ENCODE measurements at regions not wholly inside any gene's neighbourhood (a gene's known extent, or its start where the extent isn't known, plus 50 kb on each side); places are given as distances from the start of the nearest gene placed in this dataset.

DNA sequence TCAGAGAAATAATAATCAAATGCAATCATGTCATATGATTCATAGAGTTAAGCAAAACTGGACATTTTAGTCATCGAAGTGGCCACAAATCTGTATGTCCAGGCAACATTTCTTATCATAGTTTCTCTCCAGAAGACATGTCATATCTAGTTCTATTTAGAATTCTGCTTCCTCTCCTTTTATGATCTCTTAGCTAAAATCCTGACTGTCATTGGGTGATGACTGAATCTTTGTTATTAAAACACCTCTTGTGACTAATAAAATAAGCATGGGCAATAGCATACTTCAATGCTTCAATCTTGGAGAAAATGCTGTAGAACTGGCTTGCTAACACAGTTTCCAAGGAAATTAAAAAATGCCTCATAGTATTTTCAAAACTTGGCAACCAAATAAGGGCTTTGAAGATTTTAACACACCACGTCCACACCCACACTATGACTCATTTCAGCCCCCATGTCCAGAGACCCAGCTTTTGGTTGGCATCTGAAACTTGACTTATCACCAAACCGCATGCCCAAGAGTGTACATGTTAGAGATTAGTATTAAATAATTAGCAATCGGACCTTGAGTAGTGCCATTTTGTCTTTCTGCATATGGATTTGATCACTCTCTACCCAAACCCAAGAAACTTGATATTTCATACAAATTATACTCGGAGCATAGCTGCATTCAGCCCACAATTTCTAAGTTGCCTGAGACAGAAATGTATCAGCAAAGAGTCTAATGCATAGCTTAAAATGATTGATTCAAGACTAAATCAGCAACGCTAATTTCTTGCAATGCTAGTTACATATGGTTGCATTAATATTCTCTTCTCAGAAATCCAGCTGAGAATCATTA, 106.5 kb upstream of the ETAA1 start:
- peak overlapping the region; percentile 100 for H3K27ac ChIP-seq (ENCODE audit: low read depth, low read length)

DNA sequence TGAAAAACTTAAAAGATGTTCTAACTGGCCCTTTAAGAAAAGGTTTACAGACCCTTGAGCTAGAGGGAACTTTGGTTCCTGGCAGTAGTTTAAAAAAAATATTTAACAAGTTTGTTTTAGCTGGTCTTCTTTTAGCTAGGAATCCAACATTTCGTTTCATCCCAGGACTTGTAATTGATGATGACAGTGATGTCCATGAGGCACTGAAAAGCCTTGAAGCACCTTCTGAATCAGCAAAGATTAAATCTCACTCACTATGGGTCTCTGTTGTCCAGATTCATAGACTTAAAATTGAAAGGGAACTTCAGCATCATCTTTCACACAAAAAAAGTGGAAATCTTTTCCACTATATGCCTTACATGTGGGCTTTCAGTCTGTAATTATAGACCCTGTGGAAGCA, 102.9 kb upstream of the ETAA1 start:
- Histone ChIP-seq H3K4me1 (ENCODE audit: control insufficient read depth, insufficient read depth, low read length, unreplicated experiment) (peaks cover 33% of the 10 kb centered on the region), H3K27ac (ENCODE audit: low read depth, low read length) (no peak overlapping the region), H3K79me2 (ENCODE audit: control insufficient read depth, insufficient read depth, low read length, unreplicated experiment) (no peaks in the 10 kb centered on the region), H3K27me3 (ENCODE audit: insufficient read depth, low read length) (no peaks in the 10 kb centered on the region), H3K4me3 (ENCODE audit: low read depth, low read length) (no peak overlapping the region), H2AFZ (ENCODE audit: low read length, unreplicated experiment) (no peak overlapping the region), H3K36me3 (ENCODE audit: insufficient read depth, low read length) (no peaks in the 10 kb centered on the region)

More for the DNA sequence above, 106.5 kb upstream of the ETAA1 start:
- Histone ChIP-seq H3K36me3 (ENCODE audit: insufficient read depth, low read length) (no peaks in the 10 kb centered on the region), H3K4me3 (ENCODE audit: low read depth, low read length) (peak overlapping the region; percentile 17; the same call in 1 of the 2 replicates), H3K79me2 (ENCODE audit: control insufficient read depth, insufficient read depth, low read length, unreplicated experiment) (no peaks in the 10 kb centered on the region), H2AFZ (ENCODE audit: low read length, unreplicated experiment) (peak overlapping the region; percentile 2), H3K27me3 (ENCODE audit: insufficient read depth, low read length) (no peaks in the 10 kb centered on the region), H3K4me1 (ENCODE audit: control insufficient read depth, insufficient read depth, low read length, unreplicated experiment) (peaks cover 42% of the 10 kb centered on the region)

DNA sequence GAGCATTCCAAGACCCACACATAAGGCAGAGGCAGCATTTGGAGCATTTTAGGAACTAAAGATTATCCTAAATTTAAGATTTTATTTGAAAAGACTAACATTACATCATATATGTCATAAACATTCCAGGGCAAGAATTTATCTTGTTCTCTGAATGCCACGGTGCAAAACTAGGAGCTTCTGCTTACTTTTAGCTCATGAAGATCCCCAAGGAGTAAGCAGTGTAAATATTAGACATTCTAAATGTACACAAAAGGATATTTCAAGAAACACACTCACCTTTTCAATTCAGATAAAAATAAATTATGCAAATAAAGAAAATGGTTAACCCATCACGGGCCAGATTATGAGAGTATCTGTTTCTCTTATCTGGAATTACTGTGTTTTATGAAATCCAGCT, 101.7 kb upstream of the ETAA1 start:
- H3K27ac ChIP-seq (ENCODE audit: low read depth, low read length): 0 out of 2 replicates have a peak overlapping the region, but pooled peaks have one; percentile 8

DNA sequence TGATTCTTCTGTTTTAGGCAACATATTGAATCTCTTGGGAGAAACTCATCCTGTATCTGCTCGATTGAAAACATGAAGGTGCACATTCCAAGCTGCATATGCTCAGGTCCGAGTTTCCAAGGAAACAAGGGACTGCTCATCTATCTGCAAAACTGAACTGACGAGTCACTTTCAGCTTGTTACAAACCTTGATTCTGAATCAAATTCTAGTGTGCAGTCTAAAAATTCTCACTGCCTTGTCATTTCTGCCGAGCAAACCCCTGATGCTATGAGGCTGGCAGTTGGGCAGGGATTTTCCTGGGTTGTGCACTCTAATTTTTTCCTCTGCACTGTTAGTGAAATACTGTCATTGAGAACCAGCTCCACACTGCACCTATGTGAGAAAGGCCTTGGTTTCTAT, 101.3 kb upstream of the ETAA1 start:
- Histone ChIP-seq H3K27ac (ENCODE audit: low read depth, low read length) (peak overlapping the region; percentile 21; the same call in 1 of the 2 replicates), H3K36me3 (ENCODE audit: insufficient read depth, low read length) (no peaks in the 10 kb centered on the region), H3K4me1 (ENCODE audit: control insufficient read depth, insufficient read depth, low read length, unreplicated experiment) (peaks cover 17% of the 10 kb centered on the region), H2AFZ (ENCODE audit: low read length, unreplicated experiment) (no peak overlapping the region), H3K27me3 (ENCODE audit: insufficient read depth, low read length) (no peaks in the 10 kb centered on the region), H3K79me2 (ENCODE audit: control insufficient read depth, insufficient read depth, low read length, unreplicated experiment) (no peaks in the 10 kb centered on the region), H3K4me3 (ENCODE audit: low read depth, low read length) (no peak overlapping the region)

More for the DNA sequence above, 101.7 kb upstream of the ETAA1 start:
- H3K4me1 ChIP-seq (ENCODE audit: control insufficient read depth, insufficient read depth, low read length, unreplicated experiment): peaks cover 22% of the 10 kb centered on the region
- H3K27me3 ChIP-seq (ENCODE audit: insufficient read depth, low read length): no peaks in the 10 kb centered on the region
- H3K79me2 ChIP-seq (ENCODE audit: control insufficient read depth, insufficient read depth, low read length, unreplicated experiment): no peaks in the 10 kb centered on the region
- no peak overlapping the region for H2AFZ ChIP-seq (ENCODE audit: low read length, unreplicated experiment)
- H3K36me3 ChIP-seq (ENCODE audit: insufficient read depth, low read length): no peaks in the 10 kb centered on the region
- no peak overlapping the region for H3K4me3 ChIP-seq (ENCODE audit: low read depth, low read length)

DNA sequence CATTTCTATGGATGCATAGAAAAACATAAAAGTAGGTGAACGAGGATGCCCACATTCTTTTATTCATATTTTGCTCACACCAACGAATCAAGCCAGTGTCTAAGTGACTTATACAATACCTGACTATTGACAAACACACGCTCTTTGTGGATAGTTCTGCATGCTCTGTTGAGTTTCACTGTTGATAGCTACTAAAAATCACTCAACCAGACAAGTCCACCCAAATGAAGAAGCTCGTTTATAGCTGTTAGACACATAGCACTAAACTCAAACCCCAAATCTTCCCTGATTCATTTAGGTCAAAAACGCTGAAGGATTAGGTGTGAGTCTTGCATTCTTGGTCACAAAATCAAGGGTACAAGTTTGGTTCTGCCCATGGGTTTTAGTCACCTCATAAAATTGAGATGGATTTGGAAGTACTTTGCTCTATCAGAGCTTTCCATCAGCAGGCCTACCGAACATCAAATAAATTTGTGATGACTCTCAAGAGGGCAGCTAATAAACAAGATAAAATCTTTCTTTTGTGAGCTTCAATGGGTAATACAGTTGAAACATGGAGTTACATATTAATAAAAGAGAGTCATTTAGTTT, 92.7 kb upstream of the ETAA1 start:
- Histone ChIP-seq H3K4me1 (ENCODE audit: control insufficient read depth, insufficient read depth, low read length, unreplicated experiment) (peaks cover 6% of the 10 kb centered on the region), H3K4me3 (ENCODE audit: low read depth, low read length) (no peak overlapping the region), H3K27ac (ENCODE audit: low read depth, low read length) (no peak overlapping the region), H3K79me2 (ENCODE audit: control insufficient read depth, insufficient read depth, low read length, unreplicated experiment) (no peaks in the 10 kb centered on the region), H3K27me3 (ENCODE audit: insufficient read depth, low read length) (no peaks in the 10 kb centered on the region), H3K36me3 (ENCODE audit: insufficient read depth, low read length) (no peaks in the 10 kb centered on the region), H2AFZ (ENCODE audit: low read length, unreplicated experiment) (no peak overlapping the region)

DNA sequence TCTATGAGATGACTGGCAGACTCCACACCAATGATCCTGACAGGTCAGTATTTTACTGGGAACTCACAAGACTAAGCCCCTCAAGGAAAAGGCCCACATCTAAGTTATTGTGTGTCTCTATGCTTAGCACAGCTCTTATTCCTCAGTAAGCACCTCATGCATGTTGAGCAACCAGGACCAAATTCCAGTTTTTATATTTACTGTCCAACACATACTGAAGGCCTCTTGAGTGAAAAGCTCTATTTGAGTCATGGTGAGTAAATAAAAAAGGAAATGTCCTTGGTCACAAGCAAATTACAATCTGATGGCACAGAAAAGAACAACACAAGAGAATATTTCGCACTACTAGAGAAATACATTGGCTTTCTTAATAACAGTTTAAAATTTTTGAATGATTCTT, 87.9 kb upstream of the ETAA1 start:
- no peak overlapping the region for H2AFZ ChIP-seq (ENCODE audit: low read length, unreplicated experiment)
- no peaks in the 10 kb centered on the region for H3K27me3 ChIP-seq (ENCODE audit: insufficient read depth, low read length)
- no peak overlapping the region for H3K4me3 ChIP-seq (ENCODE audit: low read depth, low read length)
- H3K36me3 ChIP-seq (ENCODE audit: insufficient read depth, low read length): no peaks in the 10 kb centered on the region
- H3K27ac ChIP-seq (ENCODE audit: low read depth, low read length): peak overlapping the region; percentile 44; the same call in 1 of the 2 replicates
- H3K79me2 ChIP-seq (ENCODE audit: control insufficient read depth, insufficient read depth, low read length, unreplicated experiment): no peaks in the 10 kb centered on the region
- peaks cover 31% of the 10 kb centered on the region for H3K4me1 ChIP-seq (ENCODE audit: control insufficient read depth, insufficient read depth, low read length, unreplicated experiment)

DNA sequence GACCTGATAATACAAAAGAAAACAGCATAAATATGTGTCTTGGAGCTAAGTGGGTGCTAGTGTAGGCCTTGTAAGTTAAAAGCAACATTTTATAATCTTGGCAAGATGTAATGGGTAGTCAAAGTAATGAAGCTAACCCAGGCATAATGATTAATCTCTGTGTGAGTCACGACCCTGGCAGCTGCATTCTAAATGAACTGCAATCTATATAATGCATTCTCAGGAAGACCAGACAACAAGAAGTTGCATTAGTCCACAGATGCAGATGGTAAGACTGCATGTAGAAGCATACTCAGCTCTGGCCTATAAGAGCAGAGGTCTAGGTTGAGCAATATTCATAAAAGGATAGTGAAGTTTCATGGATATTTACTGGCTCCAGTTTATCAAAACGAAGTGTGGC, 85.6 kb upstream of the ETAA1 start:
- peak overlapping the region; percentile 55 for H3K27ac ChIP-seq (ENCODE audit: low read depth, low read length)
- no peak overlapping the region for H3K4me3 ChIP-seq (ENCODE audit: low read depth, low read length)
- H2AFZ ChIP-seq (ENCODE audit: low read length, unreplicated experiment): no peak overlapping the region
- no peaks in the 10 kb centered on the region for H3K27me3 ChIP-seq (ENCODE audit: insufficient read depth, low read length)
- no peaks in the 10 kb centered on the region for H3K36me3 ChIP-seq (ENCODE audit: insufficient read depth, low read length)
- H3K79me2 ChIP-seq (ENCODE audit: control insufficient read depth, insufficient read depth, low read length, unreplicated experiment): no peaks in the 10 kb centered on the region
- H3K4me1 ChIP-seq (ENCODE audit: control insufficient read depth, insufficient read depth, low read length, unreplicated experiment): peaks cover 31% of the 10 kb centered on the region

DNA sequence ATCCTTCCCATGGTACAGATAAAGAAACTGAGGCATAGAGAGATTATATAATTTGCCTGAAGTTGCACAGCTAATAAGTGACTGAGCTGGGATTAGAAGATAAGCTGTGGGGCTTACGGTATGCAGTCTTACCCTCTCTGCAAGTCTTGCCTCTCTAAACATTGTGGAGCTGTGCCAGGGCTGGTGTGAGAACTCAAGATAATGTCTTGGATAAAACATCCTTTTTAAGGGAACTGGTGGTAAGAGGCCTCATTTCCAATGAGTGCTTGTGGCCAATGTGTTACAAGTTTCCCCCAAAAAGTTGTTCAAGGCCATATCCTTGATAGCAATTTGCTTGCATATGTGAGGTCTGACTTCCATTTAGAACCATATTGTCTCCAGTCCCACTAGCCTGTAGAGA, 84.3 kb upstream of the ETAA1 start:
- peaks cover 31% of the 10 kb centered on the region for H3K4me1 ChIP-seq (ENCODE audit: control insufficient read depth, insufficient read depth, low read length, unreplicated experiment)
- H3K27ac ChIP-seq (ENCODE audit: low read depth, low read length): no peak overlapping the region
- no peak overlapping the region for H2AFZ ChIP-seq (ENCODE audit: low read length, unreplicated experiment)
- no peaks in the 10 kb centered on the region for H3K36me3 ChIP-seq (ENCODE audit: insufficient read depth, low read length)
- no peaks in the 10 kb centered on the region for H3K79me2 ChIP-seq (ENCODE audit: control insufficient read depth, insufficient read depth, low read length, unreplicated experiment)
- H3K4me3 ChIP-seq (ENCODE audit: low read depth, low read length): no peak overlapping the region
- H3K27me3 ChIP-seq (ENCODE audit: insufficient read depth, low read length): no peaks in the 10 kb centered on the region

DNA sequence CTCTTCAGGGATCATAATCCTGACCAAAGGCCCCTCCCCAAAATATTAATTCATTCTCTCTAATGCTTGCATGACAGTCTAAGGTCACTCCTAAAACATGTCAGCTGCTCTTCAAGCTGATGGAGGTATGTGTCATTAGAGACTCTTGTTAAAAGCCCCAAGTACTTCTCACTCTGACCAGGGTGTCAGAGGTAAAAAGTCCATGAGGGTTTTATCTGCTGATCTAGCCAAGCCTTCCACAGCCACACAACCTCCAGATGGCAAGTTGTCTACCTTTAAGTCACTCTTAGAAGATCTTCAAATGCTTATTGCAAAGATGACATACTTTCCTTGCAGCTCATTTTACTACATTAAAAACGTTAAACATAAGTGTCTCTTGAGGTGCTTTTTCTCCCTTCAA, 83.6 kb upstream of the ETAA1 start:
- Histone ChIP-seq H3K79me2 (ENCODE audit: control insufficient read depth, insufficient read depth, low read length, unreplicated experiment) (no peaks in the 10 kb centered on the region), H2AFZ (ENCODE audit: low read length, unreplicated experiment) (no peak overlapping the region), H3K4me3 (ENCODE audit: low read depth, low read length) (no peak overlapping the region), H3K4me1 (ENCODE audit: control insufficient read depth, insufficient read depth, low read length, unreplicated experiment) (peaks cover 31% of the 10 kb centered on the region), H3K27ac (ENCODE audit: low read depth, low read length) (no peak overlapping the region), H3K27me3 (ENCODE audit: insufficient read depth, low read length) (no peaks in the 10 kb centered on the region), H3K36me3 (ENCODE audit: insufficient read depth, low read length) (no peaks in the 10 kb centered on the region)

DNA sequence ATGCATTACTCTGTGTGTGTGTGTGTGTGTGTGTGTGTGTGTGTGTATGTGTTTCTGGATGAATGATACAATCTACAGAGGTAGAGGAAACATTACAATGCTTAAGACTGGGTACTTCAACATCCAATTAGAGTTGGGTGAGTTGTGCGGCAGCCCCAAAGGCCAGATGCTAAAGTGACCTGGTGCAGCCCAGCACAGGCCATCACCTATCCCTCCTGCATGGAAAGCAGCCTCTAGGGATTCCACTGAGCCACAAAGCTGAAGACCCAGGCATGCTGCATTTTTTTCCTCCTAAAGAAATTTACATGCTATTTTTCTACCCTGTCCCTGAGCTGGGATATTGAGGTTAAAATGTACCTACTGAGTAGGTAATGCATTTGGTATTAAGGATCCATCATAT, 79.1 kb upstream of the ETAA1 start:
- H3K27ac ChIP-seq (ENCODE audit: low read depth, low read length): no peak overlapping the region
- H3K27me3 ChIP-seq (ENCODE audit: insufficient read depth, low read length): no peaks in the 10 kb centered on the region
- no peaks in the 10 kb centered on the region for H3K36me3 ChIP-seq (ENCODE audit: insufficient read depth, low read length)
- no peaks in the 10 kb centered on the region for H3K79me2 ChIP-seq (ENCODE audit: control insufficient read depth, insufficient read depth, low read length, unreplicated experiment)
- no peak overlapping the region for H3K4me3 ChIP-seq (ENCODE audit: low read depth, low read length)
- no peak overlapping the region for H2AFZ ChIP-seq (ENCODE audit: low read length, unreplicated experiment)
- H3K4me1 ChIP-seq (ENCODE audit: control insufficient read depth, insufficient read depth, low read length, unreplicated experiment): peaks cover 17% of the 10 kb centered on the region

DNA sequence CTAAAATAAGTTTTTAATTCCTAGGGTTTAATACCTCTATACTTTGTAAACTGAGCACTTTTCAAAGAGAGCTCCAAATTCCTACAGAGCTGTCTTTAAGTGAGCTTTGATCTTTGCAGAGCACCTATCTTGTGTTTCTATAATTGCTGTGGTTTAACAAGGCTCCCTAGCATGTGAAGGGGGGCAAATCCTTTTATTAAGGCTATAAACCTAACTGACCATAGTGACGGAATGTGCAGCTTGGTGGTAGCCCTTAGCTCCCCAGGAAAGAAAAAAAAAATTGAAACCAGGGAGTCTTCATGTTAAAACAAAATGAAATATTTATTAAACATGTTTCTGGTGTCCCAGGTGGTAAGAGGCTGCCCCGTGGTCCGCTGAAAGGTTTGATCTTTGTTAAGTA, 78.6 kb upstream of the ETAA1 start:
- Histone ChIP-seq H2AFZ (ENCODE audit: low read length, unreplicated experiment) (no peak overlapping the region), H3K4me1 (ENCODE audit: control insufficient read depth, insufficient read depth, low read length, unreplicated experiment) (peaks cover 17% of the 10 kb centered on the region), H3K4me3 (ENCODE audit: low read depth, low read length) (no peak overlapping the region), H3K27ac (ENCODE audit: low read depth, low read length) (no peak overlapping the region), H3K27me3 (ENCODE audit: insufficient read depth, low read length) (no peaks in the 10 kb centered on the region), H3K36me3 (ENCODE audit: insufficient read depth, low read length) (no peaks in the 10 kb centered on the region), H3K79me2 (ENCODE audit: control insufficient read depth, insufficient read depth, low read length, unreplicated experiment) (no peaks in the 10 kb centered on the region)

All from ACC112 (cell line).